ENCODE measurements at regions not wholly inside any gene's neighbourhood (a gene's known extent, or its start where the extent isn't known, plus 50 kb on each side); places are given as distances from the start of the nearest gene placed in this dataset.

GRCh38 chr9:119101048-119101447 is 268.2 kb downstream of the BRINP1 start:
- TF ChIP-seq GLIS3 (CRISPR knock-in tag; IDR thresholded peaks at IDR 0.05) (no peak), ZFP3 (CRISPR knock-in tag; IDR thresholded peaks at IDR 0.05) (no peak), ESRRG (CRISPR knock-in tag; IDR thresholded peaks at IDR 0.05) (no peak), BACH2 (CRISPR knock-in tag; IDR thresholded peaks at IDR 0.05; ENCODE audit: borderline replicate concordance) (no peak), RARB (CRISPR knock-in tag; IDR thresholded peaks at IDR 0.05) (no peak), PPARA (CRISPR knock-in tag; IDR thresholded peaks at IDR 0.05; ENCODE audit: borderline replicate concordance) (no peak), ZNF8 (CRISPR knock-in tag; IDR thresholded peaks at IDR 0.05) (no peak), CREB5 (CRISPR knock-in tag; IDR thresholded peaks at IDR 0.05; ENCODE audit: low read depth) (no peak), TCF4 (CRISPR knock-in tag; IDR thresholded peaks at IDR 0.05; ENCODE audit: borderline replicate concordance) (no peak), SNAI2 (CRISPR knock-in tag; IDR thresholded peaks at IDR 0.05) (no peak), ZNF565 (CRISPR knock-in tag; conservative IDR thresholded peaks at IDR 0.05; ENCODE audit: low read depth) (no peak)
- TF ChIP-seq, protein P1, sequence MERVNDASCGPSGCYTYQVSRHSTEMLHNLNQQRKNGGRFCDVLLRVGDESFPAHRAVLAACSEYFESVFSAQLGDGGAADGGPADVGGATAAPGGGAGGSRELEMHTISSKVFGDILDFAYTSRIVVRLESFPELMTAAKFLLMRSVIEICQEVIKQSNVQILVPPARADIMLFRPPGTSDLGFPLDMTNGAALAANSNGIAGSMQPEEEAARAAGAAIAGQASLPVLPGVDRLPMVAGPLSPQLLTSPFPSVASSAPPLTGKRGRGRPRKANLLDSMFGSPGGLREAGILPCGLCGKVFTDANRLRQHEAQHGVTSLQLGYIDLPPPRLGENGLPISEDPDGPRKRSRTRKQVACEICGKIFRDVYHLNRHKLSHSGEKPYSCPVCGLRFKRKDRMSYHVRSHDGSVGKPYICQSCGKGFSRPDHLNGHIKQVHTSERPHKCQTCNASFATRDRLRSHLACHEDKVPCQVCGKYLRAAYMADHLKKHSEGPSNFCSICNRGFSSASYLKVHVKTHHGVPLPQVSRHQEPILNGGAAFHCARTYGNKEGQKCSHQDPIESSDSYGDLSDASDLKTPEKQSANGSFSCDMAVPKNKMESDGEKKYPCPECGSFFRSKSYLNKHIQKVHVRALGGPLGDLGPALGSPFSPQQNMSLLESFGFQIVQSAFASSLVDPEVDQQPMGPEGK (CRISPR knock-in tag; IDR thresholded peaks at IDR 0.05; ENCODE audit: borderline replicate concordance): no peak
- TF ChIP-seq, protein P2, sequence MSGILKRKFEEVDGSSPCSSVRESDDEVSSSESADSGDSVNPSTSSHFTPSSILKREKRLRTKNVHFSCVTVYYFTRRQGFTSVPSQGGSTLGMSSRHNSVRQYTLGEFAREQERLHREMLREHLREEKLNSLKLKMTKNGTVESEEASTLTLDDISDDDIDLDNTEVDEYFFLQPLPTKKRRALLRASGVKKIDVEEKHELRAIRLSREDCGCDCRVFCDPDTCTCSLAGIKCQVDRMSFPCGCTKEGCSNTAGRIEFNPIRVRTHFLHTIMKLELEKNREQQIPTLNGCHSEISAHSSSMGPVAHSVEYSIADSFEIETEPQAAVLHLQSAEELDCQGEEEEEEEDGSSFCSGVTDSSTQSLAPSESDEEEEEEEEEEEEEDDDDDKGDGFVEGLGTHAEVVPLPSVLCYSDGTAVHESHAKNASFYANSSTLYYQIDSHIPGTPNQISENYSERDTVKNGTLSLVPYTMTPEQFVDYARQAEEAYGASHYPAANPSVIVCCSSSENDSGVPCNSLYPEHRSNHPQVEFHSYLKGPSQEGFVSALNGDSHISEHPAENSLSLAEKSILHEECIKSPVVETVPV (CRISPR knock-in tag; IDR thresholded peaks at IDR 0.05): no peak
- TF ChIP-seq, protein P3, sequence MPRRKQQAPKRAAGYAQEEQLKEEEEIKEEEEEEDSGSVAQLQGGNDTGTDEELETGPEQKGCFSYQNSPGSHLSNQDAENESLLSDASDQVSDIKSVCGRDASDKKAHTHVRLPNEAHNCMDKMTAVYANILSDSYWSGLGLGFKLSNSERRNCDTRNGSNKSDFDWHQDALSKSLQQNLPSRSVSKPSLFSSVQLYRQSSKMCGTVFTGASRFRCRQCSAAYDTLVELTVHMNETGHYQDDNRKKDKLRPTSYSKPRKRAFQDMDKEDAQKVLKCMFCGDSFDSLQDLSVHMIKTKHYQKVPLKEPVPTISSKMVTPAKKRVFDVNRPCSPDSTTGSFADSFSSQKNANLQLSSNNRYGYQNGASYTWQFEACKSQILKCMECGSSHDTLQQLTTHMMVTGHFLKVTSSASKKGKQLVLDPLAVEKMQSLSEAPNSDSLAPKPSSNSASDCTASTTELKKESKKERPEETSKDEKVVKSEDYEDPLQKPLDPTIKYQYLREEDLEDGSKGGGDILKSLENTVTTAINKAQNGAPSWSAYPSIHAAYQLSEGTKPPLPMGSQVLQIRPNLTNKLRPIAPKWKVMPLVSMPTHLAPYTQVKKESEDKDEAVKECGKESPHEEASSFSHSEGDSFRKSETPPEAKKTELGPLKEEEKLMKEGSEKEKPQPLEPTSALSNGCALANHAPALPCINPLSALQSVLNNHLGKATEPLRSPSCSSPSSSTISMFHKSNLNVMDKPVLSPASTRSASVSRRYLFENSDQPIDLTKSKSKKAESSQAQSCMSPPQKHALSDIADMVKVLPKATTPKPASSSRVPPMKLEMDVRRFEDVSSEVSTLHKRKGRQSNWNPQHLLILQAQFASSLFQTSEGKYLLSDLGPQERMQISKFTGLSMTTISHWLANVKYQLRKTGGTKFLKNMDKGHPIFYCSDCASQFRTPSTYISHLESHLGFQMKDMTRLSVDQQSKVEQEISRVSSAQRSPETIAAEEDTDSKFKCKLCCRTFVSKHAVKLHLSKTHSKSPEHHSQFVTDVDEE (CRISPR knock-in tag; IDR thresholded peaks at IDR 0.05): no peak
- no peak for ATAC-seq

DNA sequence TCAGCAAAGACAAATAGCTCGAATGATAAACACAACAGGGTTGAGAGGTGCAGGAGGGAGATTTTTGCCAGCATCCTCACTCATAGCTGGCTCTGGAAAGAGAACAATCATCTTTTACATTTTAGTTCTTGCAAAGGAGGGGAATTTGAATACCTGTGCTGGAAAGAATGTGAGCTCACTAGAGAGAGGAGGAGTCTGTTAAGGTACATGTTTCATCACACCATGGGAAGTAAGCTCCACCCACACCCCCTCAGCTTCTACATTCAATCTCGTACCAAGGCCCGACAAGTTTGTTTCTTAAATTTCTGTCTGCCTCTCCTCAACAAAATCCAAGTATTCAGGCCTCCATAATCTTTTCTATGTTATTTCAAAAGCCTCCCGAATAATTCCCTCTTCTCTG is 254.6 kb downstream of the BRINP1 start:
- TF ChIP-seq TCF4 (CRISPR knock-in tag; IDR thresholded peaks at IDR 0.05; ENCODE audit: borderline replicate concordance) (no peak), ZFP3 (CRISPR knock-in tag; IDR thresholded peaks at IDR 0.05) (no peak), RARB (CRISPR knock-in tag; IDR thresholded peaks at IDR 0.05) (no peak), TOX (CRISPR knock-in tag; IDR thresholded peaks at IDR 0.05; ENCODE audit: borderline replicate concordance) (no peak), ESRRG (CRISPR knock-in tag; IDR thresholded peaks at IDR 0.05) (no peak), SNAI2 (CRISPR knock-in tag; IDR thresholded peaks at IDR 0.05) (no peak)
- TF ChIP-seq, protein P1 (CRISPR knock-in tag; IDR thresholded peaks at IDR 0.05; ENCODE audit: borderline replicate concordance): no peak
- ATAC-seq: no peak
